Testis (tissue), 2 donors: ENCODE measurements at regions not wholly inside any gene's neighbourhood (a gene's known extent, or its start where the extent isn't known, plus 50 kb on each side); places are given as distances from the start of the nearest gene placed in this dataset.
"Not testable (repeated sequence)": the region's sequence is repeated elsewhere in the genome, so short reads cannot be mapped to it uniquely, and the experiment has no call there.

Experiments used
- DNase-seq: peaks from one replicate; pipeline ENCODE4 v3.0.0-alpha.2; 2019
- H3K27ac ChIP-seq, 2 donors: fragments of 200-600 bp; sonication (generic); one replicate each; pipeline ENCODE4 v1.5.1; 2019
- H3K27me3 ChIP-seq: fragments of 200-600 bp; sonication (generic); one replicate; pipeline ENCODE4 v1.5.1; 2019
- H3K36me3 ChIP-seq: fragments of 200-600 bp; sonication (generic); one replicate; pipeline ENCODE4 v1.5.1; 2017; ENCODE audit warnings: low read depth; ENCODE audit errors: missing control alignments
- H3K4me1 ChIP-seq: fragments of 200-600 bp; sonication (generic); one replicate; pipeline ENCODE4 v1.5.1; 2019
- H3K4me3 ChIP-seq, 2 donors: fragments of 200-600 bp; sonication (generic); one replicate each; pipeline ENCODE4 v1.5.1; 2017 to 2019
- H3K9me3 ChIP-seq: fragments of 200-600 bp; sonication (generic); one replicate; pipeline ENCODE4 v1.5.1; 2017
- CTCF ChIP-seq, 3 experiments: fragments of 450-650 bp in 2 of 3; fragments of 200-600 bp in 1 of 3; sonication (generic) in 1 of 3; IDR thresholded peaks; one replicate each; pipeline ENCODE4 v1.5.1; 2016 to 2019; ENCODE audit warnings: antibody characterized with exemption in 3 of 3, mild to moderate bottlenecking in 2 of 3, moderate library complexity in 1 of 3
- POLR2A ChIP-seq: fragments of 450-650 bp; IDR thresholded peaks from one replicate; pipeline ENCODE4 v1.6.1; 2017; ENCODE audit warnings: antibody characterized with exemption, mild to moderate bottlenecking, moderate library complexity
- WGBS, 2 donors: methylation state at CpG; one replicate each; pipeline ENCODE4 v1.1.5; 2018; 5-methylcytosine and 5-hydroxymethylcytosine counted together
- intact Hi-C: fragments of 100-400 bp; cut with DNase I; formaldehyde crosslinking; loops from one replicate; pipeline ENCODE4 v1.15.1; 2023; ENCODE audit warnings: low total_unique reads

- H3K4me1 ChIP-seq: peaks cover 7% of the 10 kb centered on the region
- DNase-seq: no peak
- TF ChIP-seq POLR2A (no peak), CTCF (IDR thresholded peaks at IDR 0.05) (no peak)
- H3K9me3 ChIP-seq: no peaks in the 10 kb centered on the region
- H3K4me3 ChIP-seq: no peak overlapping the region
- H3K36me3 ChIP-seq: no peaks in the 10 kb centered on the region
- no peak overlapping the region for H3K27ac ChIP-seq
- WGBS, 2 donors: 51 to 65% methylated on average over 4 of the region's 4 CpGs
- H3K27me3 ChIP-seq: no peaks in the 10 kb centered on the region
- intact Hi-C loops: no loop called here
These were observed 154.6 kb upstream of the ZNF267 start for GRCh38 chr16:31718998-31719397.

- Histone ChIP-seq H3K4me3 (no peak overlapping the region), H3K9me3 (no peaks in the 10 kb centered on the region), H3K27me3 (no peaks in the 10 kb centered on the region), H3K4me1 (no peaks in the 10 kb centered on the region), H3K27ac (no peak overlapping the region), H3K36me3 (no peaks in the 10 kb centered on the region)
- intact Hi-C loops: no loop called here
- TF ChIP-seq POLR2A (no peak), CTCF (IDR thresholded peaks at IDR 0.05) (no peak)
- DNase-seq: no peak
These were observed 146.1 kb upstream of the ZNF267 start for GRCh38 chr16:31727553-31727952.

- WGBS, 2 donors: 90 to 92% methylated on average over 3 of the region's 3 CpGs
- no peaks in the 10 kb centered on the region for H3K36me3 ChIP-seq
- intact Hi-C loops: no loop called here
These were observed 139.3 kb upstream of the ZNF267 start for GRCh38 chr16:31734265-31734664.

GRCh38 chr16:31745098-31745497, 128.5 kb upstream of the ZNF267 start:
- intact Hi-C loops, H3K4me1 ChIP-seq, H3K4me3 ChIP-seq, DNase-seq, H3K9me3 ChIP-seq, H3K27ac ChIP-seq, H3K36me3 ChIP-seq, H3K27me3 ChIP-seq: not testable (repeated sequence)

More at GRCh38 chr16:31734265-31734664, 139.3 kb upstream of the ZNF267 start:
- no peaks in the 10 kb centered on the region for H3K4me1 ChIP-seq
- TF ChIP-seq POLR2A: no peak
- no peak for TF ChIP-seq CTCF (IDR thresholded peaks at IDR 0.05)
- H3K27ac ChIP-seq: no peak overlapping the region
- DNase-seq: no peak
- H3K27me3 ChIP-seq: no peaks in the 10 kb centered on the region
- H3K9me3 ChIP-seq: no peaks in the 10 kb centered on the region
- H3K4me3 ChIP-seq: no peak overlapping the region

- 98 to 100% methylated on average over 2 of the region's 2 CpGs for WGBS, 2 donors
- H3K9me3 ChIP-seq: no peaks in the 10 kb centered on the region
These were observed 127.7 kb upstream of the ZNF267 start for GRCh38 chr16:31745900-31746299.

More at GRCh38 chr16:31745900-31746299, 127.7 kb upstream of the ZNF267 start:
- no peak overlapping the region for H3K27ac ChIP-seq
- no peak overlapping the region for H3K4me3 ChIP-seq
- TF ChIP-seq POLR2A (no peak), CTCF (IDR thresholded peaks at IDR 0.05) (no peak)
- no peak for DNase-seq
- intact Hi-C loops: no loop called here
- H3K27me3 ChIP-seq: no peaks in the 10 kb centered on the region
- no peaks in the 10 kb centered on the region for H3K4me1 ChIP-seq
- no peaks in the 10 kb centered on the region for H3K36me3 ChIP-seq
